SKM-1 treated with dmso at 0.1 percent for 144 hours (cell line): ENCODE measurements at regions not wholly inside any gene's neighbourhood (a gene's known extent, or its start where the extent isn't known, plus 50 kb on each side); places are given as distances from the start of the nearest gene placed in this dataset.
"Not testable (repeated sequence)": the region's sequence is repeated elsewhere in the genome, so short reads cannot be mapped to it uniquely, and the experiment has no call there.

Experiments used
- DNase-seq: peaks from one replicate; lab custom pipeline; 2025; ENCODE audit not compliant: unreplicated experiment; lab: John Stamatoyannopoulos, UW

GRCh38 chr2:111355823-111356511 lies 235.3 kb downstream of the BCL2L11 start:
- DNase-seq: not testable (repeated sequence)

- not testable (repeated sequence) for DNase-seq
These were observed 235.9 kb downstream of the BCL2L11 start for GRCh38 chr2:111356512-111357031.

GRCh38 chr2:111365986-111366640 lies 245.4 kb downstream of the BCL2L11 start:
- not testable (repeated sequence) for DNase-seq

- DNase-seq: not testable (repeated sequence)
These were observed 245.9 kb downstream of the BCL2L11 start for GRCh38 chr2:111366641-111367029.

GRCh38 chr2:111367080-111367479 lies 246.4 kb downstream of the BCL2L11 start:
- not testable (repeated sequence) for DNase-seq

GRCh38 chr2:111367871-111368270 lies 247.2 kb downstream of the BCL2L11 start:
- DNase-seq: not testable (repeated sequence)

- DNase-seq: not testable (repeated sequence)
These were observed 247.6 kb downstream of the BCL2L11 start for GRCh38 chr2:111368288-111368687.

GRCh38 chr2:111373060-111373459 lies 252.3 kb downstream of the BCL2L11 start:
- not testable (repeated sequence) for DNase-seq

GRCh38 chr2:111373989-111374388 lies 253.3 kb downstream of the BCL2L11 start:
- not testable (repeated sequence) for DNase-seq

- not testable (repeated sequence) for DNase-seq
These were observed 254.0 kb downstream of the BCL2L11 start for GRCh38 chr2:111374734-111375133.

- not testable (repeated sequence) for DNase-seq
These were observed 254.7 kb downstream of the BCL2L11 start for GRCh38 chr2:111375320-111375883.

GRCh38 chr2:111376272-111376970 lies 255.7 kb downstream of the BCL2L11 start:
- not testable (repeated sequence) for DNase-seq

GRCh38 chr2:111376971-111377352 lies 256.2 kb downstream of the BCL2L11 start:
- not testable (repeated sequence) for DNase-seq

GRCh38 chr2:111377386-111377959 lies 256.8 kb downstream of the BCL2L11 start:
- not testable (repeated sequence) for DNase-seq

- DNase-seq: not testable (repeated sequence)
These were observed 257.6 kb downstream of the BCL2L11 start for GRCh38 chr2:111378348-111378747.

- DNase-seq: not testable (repeated sequence)
These were observed 260.2 kb downstream of the BCL2L11 start for GRCh38 chr2:111380733-111381439.

GRCh38 chr2:111381530-111382306 lies 261.0 kb downstream of the BCL2L11 start:
- not testable (repeated sequence) for DNase-seq

GRCh38 chr2:111382507-111382906 lies 261.8 kb downstream of the BCL2L11 start:
- not testable (repeated sequence) for DNase-seq

- not testable (repeated sequence) for DNase-seq
These were observed 262.6 kb downstream of the BCL2L11 start for GRCh38 chr2:111383311-111383710.
